Embryonic facial prominence (tissue), 1 donor: ENCODE measurements at regions not wholly inside any gene's neighbourhood (a gene's known extent, or its start where the extent isn't known, plus 50 kb on each side); places are given as distances from the start of the nearest gene placed in this dataset.
"Not testable (repeated sequence)": the region's sequence is repeated elsewhere in the genome, so short reads cannot be mapped to it uniquely, and the experiment has no call there.

Experiments used
- DNase-seq: peaks from one replicate; pipeline ENCODE4 v3.0.0-alpha.2; 2016; ENCODE audit errors: extremely low spot score

- DNase-seq: no peak
These were observed 267.8 kb upstream of the RUNX1 start for GRCh38 chr21:35316933-35317332.

DNA sequence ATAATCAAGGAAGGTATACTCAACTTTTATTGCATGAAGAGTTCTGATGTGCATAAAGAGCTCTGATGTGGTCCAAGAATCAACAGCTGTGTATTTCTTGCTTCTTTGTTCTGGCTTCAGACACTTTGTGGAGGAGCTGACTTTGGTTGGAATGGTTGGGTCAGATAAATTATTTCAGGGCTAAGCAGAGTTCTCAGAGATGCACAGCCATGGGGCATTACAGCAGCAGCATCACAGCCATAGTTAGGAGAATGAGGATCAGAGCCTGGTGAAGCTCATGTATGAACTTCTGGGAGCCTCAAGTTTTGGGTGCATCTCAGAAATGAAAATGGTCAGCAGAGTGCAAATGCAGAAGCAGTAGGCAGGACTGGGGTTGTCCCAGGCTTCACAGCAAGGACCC is 267.4 kb upstream of the RUNX1 start:
- DNase-seq: no peak

DNA sequence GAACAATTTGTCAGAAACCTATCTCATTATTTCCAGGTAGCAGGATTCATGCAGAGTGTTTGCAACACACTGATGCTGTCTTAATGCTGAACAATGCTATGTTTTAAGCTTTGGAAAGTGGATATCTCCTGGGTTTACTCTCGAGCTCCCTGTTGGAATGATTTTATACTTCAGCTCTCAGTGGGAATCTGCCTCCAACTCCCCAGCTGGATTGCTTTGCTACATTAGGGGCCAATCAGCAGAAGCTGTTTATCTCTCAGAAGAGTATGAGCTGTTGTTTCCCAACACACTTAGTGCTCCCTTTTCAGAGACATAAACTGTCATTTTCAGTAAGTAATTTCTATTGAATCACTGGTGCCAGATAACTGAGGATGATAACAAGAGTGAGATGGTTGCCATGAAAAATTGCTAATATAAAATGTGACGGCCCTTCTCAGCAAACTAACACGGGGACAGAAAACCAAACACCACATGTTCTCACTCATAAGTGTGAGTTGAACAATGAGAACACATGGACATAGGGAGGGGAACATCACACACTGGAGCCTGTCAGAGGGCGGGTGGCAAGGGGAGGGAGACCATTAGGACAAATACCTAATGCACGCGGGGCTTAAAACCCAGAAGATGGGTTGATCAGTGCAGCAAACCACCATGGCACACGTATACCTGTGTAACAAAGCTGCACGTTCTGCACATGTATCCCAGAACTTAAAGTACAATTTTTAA is 265.9 kb upstream of the RUNX1 start:
- no peak for DNase-seq

GRCh38 chr21:35311985-35312384 is 262.9 kb upstream of the RUNX1 start:
- no peak for DNase-seq

DNA sequence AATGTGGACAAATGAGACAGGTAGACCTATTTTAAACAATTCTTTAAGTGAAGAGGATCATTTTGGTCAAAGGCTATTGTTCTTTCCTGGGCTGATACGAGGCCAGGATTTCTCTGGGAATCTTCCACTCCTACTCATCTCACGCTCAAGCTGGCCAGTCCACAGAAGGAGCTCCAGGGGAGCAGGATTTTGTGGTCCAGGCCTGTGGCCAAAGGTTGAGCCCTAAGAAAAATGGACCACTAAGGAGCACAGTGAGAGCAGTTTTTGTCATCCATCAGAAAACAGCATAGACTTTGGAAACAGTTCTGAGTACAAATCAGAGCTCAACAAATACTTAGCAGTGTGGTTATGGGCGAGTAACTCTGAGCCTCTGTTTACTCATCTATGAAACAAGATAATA is 260.2 kb upstream of the RUNX1 start:
- no peak for DNase-seq

- no peak for DNase-seq
These were observed 254.0 kb upstream of the RUNX1 start for GRCh38 chr21:35303085-35303484.

DNA sequence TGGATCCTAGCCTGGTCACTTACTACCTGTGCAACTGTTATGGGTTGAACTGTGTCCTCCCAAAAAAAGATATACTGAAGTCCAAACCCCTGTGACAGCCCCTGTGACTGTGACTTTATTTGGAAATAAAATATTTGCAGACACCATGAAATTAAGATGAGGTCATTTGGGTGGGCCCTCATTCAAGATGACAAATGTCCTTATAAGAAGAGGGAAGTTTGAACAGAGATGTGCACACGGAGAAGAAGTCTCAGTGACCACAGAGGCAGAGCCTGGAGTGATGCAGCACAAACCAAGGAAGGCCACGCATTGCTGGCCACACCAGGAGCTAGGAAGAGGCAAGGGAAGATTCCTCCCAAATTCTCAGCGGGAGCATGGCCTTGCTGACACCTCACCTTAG is 249.7 kb upstream of the RUNX1 start:
- DNase-seq: no peak

DNA sequence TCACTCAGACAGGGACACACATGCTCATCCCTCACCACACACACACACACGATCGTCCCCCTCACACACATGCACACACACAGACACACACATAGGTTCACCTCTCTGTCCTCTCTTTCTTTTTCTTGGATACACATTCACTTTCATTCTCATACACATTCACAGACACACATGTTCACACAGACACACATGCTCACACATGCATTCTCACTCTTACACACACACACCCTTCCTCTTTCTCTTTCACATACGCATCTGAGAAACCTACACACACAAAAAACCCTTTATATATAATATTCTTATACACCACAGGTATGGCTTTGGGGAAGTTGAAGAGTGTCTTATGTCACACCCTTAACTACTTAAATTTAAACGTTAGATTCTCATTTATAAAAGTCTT is 248.6 kb upstream of the RUNX1 start:
- DNase-seq: no peak

GRCh38 chr21:35294231-35294898 is 245.3 kb upstream of the RUNX1 start:
- DNase-seq: no peak

- DNase-seq: no peak
These were observed 243.0 kb upstream of the RUNX1 start for GRCh38 chr21:35291973-35292627.

- no peak for DNase-seq
These were observed 241.9 kb upstream of the RUNX1 start for GRCh38 chr21:35291034-35291433.

GRCh38 chr21:35288238-35288637 is 239.1 kb upstream of the RUNX1 start:
- DNase-seq: no peak

DNA sequence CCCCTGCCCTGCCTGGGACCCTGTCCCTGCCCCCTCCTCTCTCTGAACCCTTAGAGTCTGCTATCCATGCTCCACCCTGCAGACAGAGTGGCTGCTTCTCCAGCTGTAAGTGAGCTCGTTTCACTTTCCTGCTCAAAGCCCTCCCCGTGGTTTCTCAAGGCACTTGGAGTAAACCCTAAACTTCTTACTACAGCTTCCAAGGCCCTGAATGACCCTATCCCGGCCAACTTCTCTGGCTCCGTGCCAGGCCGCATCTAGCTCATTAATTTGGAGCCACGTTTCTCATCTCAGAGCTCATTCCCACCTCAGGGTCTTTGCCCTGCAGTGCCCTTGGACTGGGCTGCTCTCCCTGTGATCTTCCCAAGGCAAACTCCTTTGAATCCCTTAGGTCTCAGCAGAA is 235.1 kb upstream of the RUNX1 start:
- DNase-seq: no peak

DNA sequence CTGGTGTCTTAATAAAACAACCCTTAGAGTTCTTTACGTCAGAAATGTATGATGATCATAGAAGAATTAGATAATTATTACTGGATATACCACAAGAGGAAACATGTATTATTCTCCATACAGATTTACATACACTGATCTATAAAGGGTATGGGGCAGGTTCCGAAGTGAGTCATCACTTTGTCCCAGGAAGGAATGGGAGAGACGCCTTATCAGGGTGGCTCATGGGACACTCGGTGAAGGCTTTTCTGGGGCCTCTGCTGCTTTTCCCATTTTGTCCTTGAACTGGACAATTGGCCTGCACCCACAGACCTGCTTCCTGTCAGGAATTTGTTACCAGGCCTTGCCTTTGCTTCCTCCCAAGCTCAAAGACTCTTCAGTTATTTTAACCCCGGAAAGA is 233.8 kb upstream of the RUNX1 start:
- DNase-seq: no peak

GRCh38 chr21:35281956-35282355 is 232.9 kb upstream of the RUNX1 start:
- DNase-seq: no peak

DNA sequence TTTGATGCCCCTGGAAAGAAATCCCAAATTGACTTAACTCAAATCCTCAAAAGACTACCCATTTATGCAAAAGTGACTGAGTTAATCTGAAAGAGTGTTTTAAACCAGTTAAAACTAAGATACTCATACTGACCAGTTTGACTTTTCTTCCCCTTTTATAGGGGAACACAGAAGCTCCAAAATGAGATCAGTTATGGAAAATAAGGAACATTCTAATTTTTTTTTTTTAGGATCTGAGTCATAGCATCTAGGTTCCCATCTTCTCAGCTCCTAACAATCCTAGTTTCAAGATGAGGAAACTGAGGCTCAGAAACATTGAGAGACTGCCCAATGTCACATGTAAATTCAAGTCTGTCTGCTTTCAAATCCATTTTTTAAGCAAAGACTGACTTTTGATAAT is 231.1 kb upstream of the RUNX1 start:
- DNase-seq: no peak

GRCh38 chr21:35275776-35276175 is 226.7 kb upstream of the RUNX1 start:
- DNase-seq: no peak

- no peak for DNase-seq
These were observed 225.8 kb upstream of the RUNX1 start for GRCh38 chr21:35274923-35275322.

GRCh38 chr21:35274090-35274489 is 225.0 kb upstream of the RUNX1 start:
- no peak for DNase-seq

DNA sequence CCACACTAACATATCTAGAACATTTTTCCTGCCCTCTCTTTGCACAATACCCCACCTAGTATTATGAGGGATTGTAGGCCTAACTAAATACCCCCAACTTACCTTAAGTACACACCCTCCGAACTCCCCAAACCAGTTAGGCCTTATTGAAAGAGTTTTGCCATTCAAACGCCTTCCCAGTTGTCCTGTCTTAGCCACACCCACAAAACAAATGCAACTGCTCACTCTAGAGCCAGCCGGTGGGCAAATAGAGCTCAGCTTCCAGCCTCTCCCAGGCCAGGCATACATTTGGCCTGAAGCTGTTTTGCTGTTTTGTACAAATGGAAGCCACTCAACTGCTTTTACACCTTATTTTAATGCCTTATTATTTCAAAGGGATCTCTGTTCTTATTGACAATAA is 224.2 kb upstream of the RUNX1 start:
- no peak for DNase-seq

DNA sequence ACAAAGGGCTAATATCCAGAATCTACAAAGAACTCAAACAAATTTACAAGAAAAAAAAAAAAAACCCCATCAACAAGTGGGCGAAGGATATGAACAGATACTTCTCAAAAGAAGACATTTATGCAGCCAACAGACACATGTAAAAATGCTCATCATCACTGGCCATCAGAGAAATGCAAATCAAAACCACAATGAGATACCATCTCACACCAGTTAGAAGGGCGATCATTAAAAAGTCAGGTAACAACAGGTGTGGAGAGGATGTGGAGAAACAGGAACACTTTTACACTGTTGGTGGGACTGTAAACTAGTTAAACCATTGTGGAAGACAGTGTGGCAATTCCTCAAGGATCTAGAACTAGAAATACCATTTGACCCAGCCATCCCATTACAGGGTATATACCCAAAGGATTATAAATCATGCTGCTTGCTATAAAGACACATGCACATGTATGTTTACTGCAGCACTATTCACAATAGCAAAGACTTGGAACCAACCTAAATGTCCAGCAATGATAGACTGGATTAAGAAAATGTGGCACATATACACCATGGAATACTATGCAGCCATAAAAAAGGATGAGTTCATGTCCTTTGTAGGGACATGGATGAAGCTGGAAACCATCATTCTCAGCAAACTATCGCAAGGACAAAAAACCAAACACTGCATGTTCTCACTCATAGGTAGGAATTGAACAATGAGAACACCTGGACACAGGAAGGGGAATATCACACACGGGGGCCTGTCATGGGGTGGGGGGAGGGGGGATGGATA is 222.4 kb upstream of the RUNX1 start:
- DNase-seq: not testable (repeated sequence)

DNA sequence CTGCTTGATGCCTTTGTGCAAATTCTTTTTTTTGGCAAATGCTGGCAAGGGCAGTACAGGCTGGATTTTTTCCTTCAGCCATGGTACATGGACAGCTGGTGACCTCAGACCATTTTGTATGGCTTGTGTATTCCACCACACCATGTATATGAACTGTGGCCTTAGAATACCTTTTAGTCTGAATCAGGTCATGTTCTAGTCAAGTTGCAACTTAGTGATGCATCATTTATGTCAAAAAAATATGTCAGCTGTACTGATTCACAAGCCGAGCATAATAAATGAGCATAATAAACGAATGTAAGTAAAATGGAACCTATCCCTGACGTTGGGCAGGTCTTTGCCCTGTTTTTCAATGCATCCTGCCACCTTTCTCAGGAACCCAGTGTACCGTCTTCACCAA is 219.7 kb upstream of the RUNX1 start:
- no peak for DNase-seq
